ENCODE measurements at regions not wholly inside any gene's neighbourhood (a gene's known extent, or its start where the extent isn't known, plus 50 kb on each side); places are given as distances from the start of the nearest gene placed in this dataset.

DNA sequence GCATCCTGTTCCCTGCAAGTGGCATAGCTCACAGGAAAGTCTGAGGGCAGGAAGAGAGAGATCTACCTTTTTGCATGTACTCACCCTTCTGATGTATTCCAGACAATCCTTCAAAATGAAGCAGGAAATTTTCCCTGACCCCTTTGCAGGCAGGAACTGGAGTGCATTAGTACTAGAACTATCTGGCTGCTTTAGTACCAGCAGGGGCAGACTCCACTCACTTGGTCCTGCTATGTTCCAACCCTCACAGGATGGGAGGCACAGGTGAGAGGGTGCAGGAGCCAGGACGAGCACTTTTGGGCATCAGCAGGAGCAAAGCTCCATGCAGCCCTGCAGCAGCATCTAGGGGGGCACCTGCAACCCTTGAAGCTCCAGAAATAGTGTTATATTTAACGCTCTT is 116.3 kb upstream of the IGF1 start:
- TF ChIP-seq, protein P1, sequence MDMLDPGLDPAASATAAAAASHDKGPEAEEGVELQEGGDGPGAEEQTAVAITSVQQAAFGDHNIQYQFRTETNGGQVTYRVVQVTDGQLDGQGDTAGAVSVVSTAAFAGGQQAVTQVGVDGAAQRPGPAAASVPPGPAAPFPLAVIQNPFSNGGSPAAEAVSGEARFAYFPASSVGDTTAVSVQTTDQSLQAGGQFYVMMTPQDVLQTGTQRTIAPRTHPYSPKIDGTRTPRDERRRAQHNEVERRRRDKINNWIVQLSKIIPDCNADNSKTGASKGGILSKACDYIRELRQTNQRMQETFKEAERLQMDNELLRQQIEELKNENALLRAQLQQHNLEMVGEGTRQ (IDR thresholded peaks at IDR 0.05), result no peak
- no peak for TF ChIP-seq MAFK (IDR thresholded peaks at IDR 0.05; ENCODE audit: partially characterized antibody)
- TF ChIP-seq, protein P2, sequence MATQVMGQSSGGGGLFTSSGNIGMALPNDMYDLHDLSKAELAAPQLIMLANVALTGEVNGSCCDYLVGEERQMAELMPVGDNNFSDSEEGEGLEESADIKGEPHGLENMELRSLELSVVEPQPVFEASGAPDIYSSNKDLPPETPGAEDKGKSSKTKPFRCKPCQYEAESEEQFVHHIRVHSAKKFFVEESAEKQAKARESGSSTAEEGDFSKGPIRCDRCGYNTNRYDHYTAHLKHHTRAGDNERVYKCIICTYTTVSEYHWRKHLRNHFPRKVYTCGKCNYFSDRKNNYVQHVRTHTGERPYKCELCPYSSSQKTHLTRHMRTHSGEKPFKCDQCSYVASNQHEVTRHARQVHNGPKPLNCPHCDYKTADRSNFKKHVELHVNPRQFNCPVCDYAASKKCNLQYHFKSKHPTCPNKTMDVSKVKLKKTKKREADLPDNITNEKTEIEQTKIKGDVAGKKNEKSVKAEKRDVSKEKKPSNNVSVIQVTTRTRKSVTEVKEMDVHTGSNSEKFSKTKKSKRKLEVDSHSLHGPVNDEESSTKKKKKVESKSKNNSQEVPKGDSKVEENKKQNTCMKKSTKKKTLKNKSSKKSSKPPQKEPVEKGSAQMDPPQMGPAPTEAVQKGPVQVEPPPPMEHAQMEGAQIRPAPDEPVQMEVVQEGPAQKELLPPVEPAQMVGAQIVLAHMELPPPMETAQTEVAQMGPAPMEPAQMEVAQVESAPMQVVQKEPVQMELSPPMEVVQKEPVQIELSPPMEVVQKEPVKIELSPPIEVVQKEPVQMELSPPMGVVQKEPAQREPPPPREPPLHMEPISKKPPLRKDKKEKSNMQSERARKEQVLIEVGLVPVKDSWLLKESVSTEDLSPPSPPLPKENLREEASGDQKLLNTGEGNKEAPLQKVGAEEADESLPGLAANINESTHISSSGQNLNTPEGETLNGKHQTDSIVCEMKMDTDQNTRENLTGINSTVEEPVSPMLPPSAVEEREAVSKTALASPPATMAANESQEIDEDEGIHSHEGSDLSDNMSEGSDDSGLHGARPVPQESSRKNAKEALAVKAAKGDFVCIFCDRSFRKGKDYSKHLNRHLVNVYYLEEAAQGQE (IDR thresholded peaks at IDR 0.05), result no peak
- TF ChIP-seq, protein P3, sequence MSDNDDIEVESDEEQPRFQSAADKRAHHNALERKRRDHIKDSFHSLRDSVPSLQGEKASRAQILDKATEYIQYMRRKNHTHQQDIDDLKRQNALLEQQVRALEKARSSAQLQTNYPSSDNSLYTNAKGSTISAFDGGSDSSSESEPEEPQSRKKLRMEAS (IDR thresholded peaks at IDR 0.05), result no peak
- TF ChIP-seq, protein P4, sequence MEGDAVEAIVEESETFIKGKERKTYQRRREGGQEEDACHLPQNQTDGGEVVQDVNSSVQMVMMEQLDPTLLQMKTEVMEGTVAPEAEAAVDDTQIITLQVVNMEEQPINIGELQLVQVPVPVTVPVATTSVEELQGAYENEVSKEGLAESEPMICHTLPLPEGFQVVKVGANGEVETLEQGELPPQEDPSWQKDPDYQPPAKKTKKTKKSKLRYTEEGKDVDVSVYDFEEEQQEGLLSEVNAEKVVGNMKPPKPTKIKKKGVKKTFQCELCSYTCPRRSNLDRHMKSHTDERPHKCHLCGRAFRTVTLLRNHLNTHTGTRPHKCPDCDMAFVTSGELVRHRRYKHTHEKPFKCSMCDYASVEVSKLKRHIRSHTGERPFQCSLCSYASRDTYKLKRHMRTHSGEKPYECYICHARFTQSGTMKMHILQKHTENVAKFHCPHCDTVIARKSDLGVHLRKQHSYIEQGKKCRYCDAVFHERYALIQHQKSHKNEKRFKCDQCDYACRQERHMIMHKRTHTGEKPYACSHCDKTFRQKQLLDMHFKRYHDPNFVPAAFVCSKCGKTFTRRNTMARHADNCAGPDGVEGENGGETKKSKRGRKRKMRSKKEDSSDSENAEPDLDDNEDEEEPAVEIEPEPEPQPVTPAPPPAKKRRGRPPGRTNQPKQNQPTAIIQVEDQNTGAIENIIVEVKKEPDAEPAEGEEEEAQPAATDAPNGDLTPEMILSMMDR (IDR thresholded peaks at IDR 0.05), result no peak
- TF ChIP-seq CEBPB (IDR thresholded peaks at IDR 0.05), result no peak
- no peak for TF ChIP-seq NFE2L2 (conservative IDR thresholded peaks at IDR 0.05; ENCODE audit: low read length)
- no peak for TF ChIP-seq EHMT2 (IDR thresholded peaks at IDR 0.05; ENCODE audit: low read depth)
- TF ChIP-seq POLR2A (IDR thresholded peaks at IDR 0.05; ENCODE audit: low read length), result no peak
- TF ChIP-seq CBX2 (IDR thresholded peaks at IDR 0.05; ENCODE audit: borderline replicate concordance, low read depth), result no peak
